ENCODE measurements at regions not wholly inside any gene's neighbourhood (a gene's known extent, or its start where the extent isn't known, plus 50 kb on each side); places are given as distances from the start of the nearest gene placed in this dataset.

DNA sequence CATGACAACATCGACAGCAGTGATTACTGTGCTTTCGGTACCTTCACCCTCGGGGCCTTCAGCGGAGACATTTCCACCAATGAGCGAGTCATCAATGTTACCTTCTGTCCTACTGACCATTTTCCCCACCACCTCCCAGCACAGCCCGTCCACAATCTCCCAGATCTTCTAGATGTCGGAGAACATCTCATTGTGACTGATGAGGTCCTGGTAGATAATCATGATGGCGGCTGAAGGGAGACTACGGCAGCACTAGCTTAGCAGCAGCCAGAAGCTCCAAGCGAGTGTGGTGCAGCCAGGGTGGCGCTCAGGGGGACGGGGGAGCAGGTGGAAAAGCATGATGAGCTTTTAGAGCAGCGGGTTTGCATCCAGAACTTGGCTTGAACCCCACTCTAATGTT lies 379.0 kb downstream of the TLR4 start:
- ChIA-PET POLR2A (no interaction called here), CTCF (no interaction called here)

DNA sequence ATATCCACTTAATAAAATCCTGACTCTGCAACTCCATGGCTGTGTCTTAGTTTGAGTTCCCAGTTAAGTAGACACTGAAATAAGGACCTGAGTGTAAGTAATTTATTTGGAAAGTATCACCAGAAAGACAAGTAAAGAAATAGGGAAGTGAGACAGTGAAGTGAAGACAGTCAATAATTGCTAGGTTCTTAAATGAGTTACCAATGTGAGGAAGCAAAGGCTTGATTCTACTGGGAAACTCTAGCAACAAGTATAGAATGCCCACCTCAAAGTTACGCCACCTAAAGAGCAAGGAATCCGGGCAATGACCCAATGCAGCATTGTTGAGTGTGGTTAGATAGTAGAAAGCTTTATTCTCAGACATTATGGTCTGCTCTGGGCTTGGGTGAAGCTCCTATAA lies 383.9 kb downstream of the TLR4 start:
- no peak overlapping the region for H3K4me3 ChIP-seq (ENCODE audit: low read depth in 2 of 2, low read length in 2 of 2)
- TF ChIP-seq, protein P1, sequence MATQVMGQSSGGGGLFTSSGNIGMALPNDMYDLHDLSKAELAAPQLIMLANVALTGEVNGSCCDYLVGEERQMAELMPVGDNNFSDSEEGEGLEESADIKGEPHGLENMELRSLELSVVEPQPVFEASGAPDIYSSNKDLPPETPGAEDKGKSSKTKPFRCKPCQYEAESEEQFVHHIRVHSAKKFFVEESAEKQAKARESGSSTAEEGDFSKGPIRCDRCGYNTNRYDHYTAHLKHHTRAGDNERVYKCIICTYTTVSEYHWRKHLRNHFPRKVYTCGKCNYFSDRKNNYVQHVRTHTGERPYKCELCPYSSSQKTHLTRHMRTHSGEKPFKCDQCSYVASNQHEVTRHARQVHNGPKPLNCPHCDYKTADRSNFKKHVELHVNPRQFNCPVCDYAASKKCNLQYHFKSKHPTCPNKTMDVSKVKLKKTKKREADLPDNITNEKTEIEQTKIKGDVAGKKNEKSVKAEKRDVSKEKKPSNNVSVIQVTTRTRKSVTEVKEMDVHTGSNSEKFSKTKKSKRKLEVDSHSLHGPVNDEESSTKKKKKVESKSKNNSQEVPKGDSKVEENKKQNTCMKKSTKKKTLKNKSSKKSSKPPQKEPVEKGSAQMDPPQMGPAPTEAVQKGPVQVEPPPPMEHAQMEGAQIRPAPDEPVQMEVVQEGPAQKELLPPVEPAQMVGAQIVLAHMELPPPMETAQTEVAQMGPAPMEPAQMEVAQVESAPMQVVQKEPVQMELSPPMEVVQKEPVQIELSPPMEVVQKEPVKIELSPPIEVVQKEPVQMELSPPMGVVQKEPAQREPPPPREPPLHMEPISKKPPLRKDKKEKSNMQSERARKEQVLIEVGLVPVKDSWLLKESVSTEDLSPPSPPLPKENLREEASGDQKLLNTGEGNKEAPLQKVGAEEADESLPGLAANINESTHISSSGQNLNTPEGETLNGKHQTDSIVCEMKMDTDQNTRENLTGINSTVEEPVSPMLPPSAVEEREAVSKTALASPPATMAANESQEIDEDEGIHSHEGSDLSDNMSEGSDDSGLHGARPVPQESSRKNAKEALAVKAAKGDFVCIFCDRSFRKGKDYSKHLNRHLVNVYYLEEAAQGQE (IDR thresholded peaks at IDR 0.05; ENCODE audit: insufficient read depth in 1 of 2, low read depth in 2 of 2, low read length in 1 of 2) = no peak
- TF ChIP-seq, protein P2, sequence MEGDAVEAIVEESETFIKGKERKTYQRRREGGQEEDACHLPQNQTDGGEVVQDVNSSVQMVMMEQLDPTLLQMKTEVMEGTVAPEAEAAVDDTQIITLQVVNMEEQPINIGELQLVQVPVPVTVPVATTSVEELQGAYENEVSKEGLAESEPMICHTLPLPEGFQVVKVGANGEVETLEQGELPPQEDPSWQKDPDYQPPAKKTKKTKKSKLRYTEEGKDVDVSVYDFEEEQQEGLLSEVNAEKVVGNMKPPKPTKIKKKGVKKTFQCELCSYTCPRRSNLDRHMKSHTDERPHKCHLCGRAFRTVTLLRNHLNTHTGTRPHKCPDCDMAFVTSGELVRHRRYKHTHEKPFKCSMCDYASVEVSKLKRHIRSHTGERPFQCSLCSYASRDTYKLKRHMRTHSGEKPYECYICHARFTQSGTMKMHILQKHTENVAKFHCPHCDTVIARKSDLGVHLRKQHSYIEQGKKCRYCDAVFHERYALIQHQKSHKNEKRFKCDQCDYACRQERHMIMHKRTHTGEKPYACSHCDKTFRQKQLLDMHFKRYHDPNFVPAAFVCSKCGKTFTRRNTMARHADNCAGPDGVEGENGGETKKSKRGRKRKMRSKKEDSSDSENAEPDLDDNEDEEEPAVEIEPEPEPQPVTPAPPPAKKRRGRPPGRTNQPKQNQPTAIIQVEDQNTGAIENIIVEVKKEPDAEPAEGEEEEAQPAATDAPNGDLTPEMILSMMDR (IDR thresholded peaks at IDR 0.05) = no peak
- TF ChIP-seq SIN3A (IDR thresholded peaks at IDR 0.05; ENCODE audit: borderline replicate concordance, insufficient read depth, low read depth, low read length) = no peak
- TF ChIP-seq POLR2AphosphoS5 (IDR thresholded peaks at IDR 0.05; ENCODE audit: low read depth, low read length) = no peak
- TF ChIP-seq TCF7L2 (IDR thresholded peaks at IDR 0.05; ENCODE audit: low read depth, low read length) = no peak
- in situ Hi-C loops (cut with HindIII; ENCODE audit: low pct_unique_long_range_greater_than_20kb, low sequenced_read_pairs) (no loop called here), intact Hi-C loops (cut with micrococcal nuclease; ENCODE audit: unreplicated experiment) (no loop called here)
- no peaks in the 10 kb centered on the region for H3K36me3 ChIP-seq (ENCODE audit: control insufficient read depth, insufficient read depth, low read length)
- ChIA-PET POLR2A (no interaction called here), CTCF (no interaction called here)
- H3K27me3 ChIP-seq (ENCODE audit: control insufficient read depth, insufficient read depth, low read length) = no peaks in the 10 kb centered on the region
- no peak for ATAC-seq
- H3K9me3 ChIP-seq (ENCODE audit: control insufficient read depth, insufficient read depth, low read depth, low read length) = no peaks in the 10 kb centered on the region
- no peak overlapping the region for H3K27ac ChIP-seq (ENCODE audit: low read length)
- no peaks in the 10 kb centered on the region for H3K4me1 ChIP-seq (ENCODE audit: control insufficient read depth, insufficient read depth, low read length)
- no peak for DNase-seq (ENCODE audit: low read depth, low spot score)
- no TSS peak for BruUV-seq (replicated peaks)

More for the DNA sequence above, 379.0 kb downstream of the TLR4 start:
- TF ChIP-seq, protein P1 (IDR thresholded peaks at IDR 0.05; ENCODE audit: insufficient read depth in 1 of 2, low read depth in 2 of 2, low read length in 1 of 2) = no peak
- TF ChIP-seq, protein P2 (IDR thresholded peaks at IDR 0.05) = no peak
- no peak for TF ChIP-seq SIN3A (IDR thresholded peaks at IDR 0.05; ENCODE audit: borderline replicate concordance, insufficient read depth, low read depth, low read length)
- no peak for TF ChIP-seq POLR2AphosphoS5 (IDR thresholded peaks at IDR 0.05; ENCODE audit: low read depth, low read length)
- no peak for TF ChIP-seq TCF7L2 (IDR thresholded peaks at IDR 0.05; ENCODE audit: low read depth, low read length)
- H3K27me3 ChIP-seq (ENCODE audit: control insufficient read depth, insufficient read depth, low read length) = no peaks in the 10 kb centered on the region
- no peak for ATAC-seq
- in situ Hi-C loops (cut with HindIII; ENCODE audit: low pct_unique_long_range_greater_than_20kb, low sequenced_read_pairs) (no loop called here), intact Hi-C loops (cut with micrococcal nuclease; ENCODE audit: unreplicated experiment) (no loop called here)
- no peaks in the 10 kb centered on the region for H3K36me3 ChIP-seq (ENCODE audit: control insufficient read depth, insufficient read depth, low read length)
- no TSS peak for BruUV-seq (replicated peaks)
- DNase-seq (ENCODE audit: low read depth, low spot score) = no peak
- no peak overlapping the region for H3K4me3 ChIP-seq (ENCODE audit: low read depth in 2 of 2, low read length in 2 of 2)
- no peaks in the 10 kb centered on the region for H3K9me3 ChIP-seq (ENCODE audit: control insufficient read depth, insufficient read depth, low read depth, low read length)
- no peak overlapping the region for H3K27ac ChIP-seq (ENCODE audit: low read length)
- H3K4me1 ChIP-seq (ENCODE audit: control insufficient read depth, insufficient read depth, low read length) = no peaks in the 10 kb centered on the region

Data from Panc1 (cell line).